ENCODE measurements at regions not wholly inside any gene's neighbourhood (a gene's known extent, or its start where the extent isn't known, plus 50 kb on each side); places are given as distances from the start of the nearest gene placed in this dataset.

DNA sequence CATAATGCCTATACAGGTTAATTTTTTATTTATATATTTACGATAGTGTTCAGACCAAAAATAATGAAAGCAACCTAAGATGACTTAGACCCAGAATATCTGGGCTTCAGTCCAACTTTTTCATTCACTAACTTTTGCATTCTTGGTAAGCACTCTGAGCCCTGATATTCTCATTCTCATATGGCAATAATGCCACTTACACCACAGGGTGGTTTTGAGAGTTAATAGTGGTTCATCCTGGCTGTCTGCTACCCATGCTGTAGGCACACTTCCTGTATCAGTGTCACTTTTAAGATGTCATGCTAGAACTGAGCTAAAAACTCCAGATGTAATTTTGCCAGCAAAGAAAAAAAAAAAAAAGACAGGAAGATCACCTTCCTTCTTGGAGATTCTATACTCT lies 508.7 kb upstream of the FMR1 start (continued):
- TF ChIP-seq EZH2phosphoT487 (IDR thresholded peaks at IDR 0.05; ENCODE audit: borderline replicate concordance, low read depth) (no peak), TAF1 (IDR thresholded peaks at IDR 0.05; ENCODE audit: borderline replicate concordance, low read depth, low read length) (no peak)

DNA sequence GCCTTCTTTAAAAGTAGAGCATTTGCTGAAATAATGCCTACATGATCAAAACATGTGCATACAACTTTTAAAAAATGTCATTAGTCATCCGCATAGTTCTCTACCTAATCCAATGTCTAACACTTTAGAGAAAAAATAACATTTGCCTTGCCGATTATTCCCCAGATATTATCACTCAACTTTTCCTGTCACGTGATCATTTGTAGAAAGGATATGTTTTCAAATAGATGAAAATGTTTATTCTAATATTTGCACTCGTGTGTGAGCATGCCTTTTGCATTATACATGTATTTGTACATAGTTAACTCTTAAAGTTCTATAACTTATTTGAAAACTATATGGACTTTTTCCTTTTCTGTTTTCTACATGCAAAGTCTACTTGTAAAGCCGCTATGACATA lies 533.0 kb upstream of the FMR1 start:
- no peak overlapping the region for H3K4me2 ChIP-seq
- H3K27ac ChIP-seq (ENCODE audit: low read depth in 2 of 2, low read length in 1 of 2), result no peak overlapping the region
- POLR2A ChIA-PET, result no interaction called here
- no peaks in the 10 kb centered on the region for H4K20me1 ChIP-seq (ENCODE audit: insufficient read depth)
- no peak overlapping the region for H3K4me3 ChIP-seq (ENCODE audit: low read depth in 2 of 2, low read length in 1 of 2)
- CTCF ChIA-PET, result no interaction called here
- no peaks in the 10 kb centered on the region for H3K27me3 ChIP-seq (ENCODE audit: insufficient read depth)
- no peak overlapping the region for H3K9ac ChIP-seq
- H3K9me3 ChIP-seq, result no peaks in the 10 kb centered on the region
- 8% methylated on average over 5 of the region's 5 CpGs for WGBS (ENCODE audit: low lambda C conversion rate)
- no peak overlapping the region for H2AFZ ChIP-seq (ENCODE audit: low read depth)
- no peak for TF ChIP-seq CHD2 (IDR thresholded peaks at IDR 0.05; ENCODE audit: low read length, partially characterized antibody)
- TF ChIP-seq RCOR1 (IDR thresholded peaks at IDR 0.05; ENCODE audit: low read length), result no peak
- no peak for TF ChIP-seq EZH2phosphoT487 (IDR thresholded peaks at IDR 0.05; ENCODE audit: borderline replicate concordance, low read depth)
- no peak for TF ChIP-seq POLR2AphosphoS5 (IDR thresholded peaks at IDR 0.05; ENCODE audit: low read depth, low read length)
- TF ChIP-seq GABPA (IDR thresholded peaks at IDR 0.05; ENCODE audit: low read depth), result no peak
- TF ChIP-seq, protein P1, sequence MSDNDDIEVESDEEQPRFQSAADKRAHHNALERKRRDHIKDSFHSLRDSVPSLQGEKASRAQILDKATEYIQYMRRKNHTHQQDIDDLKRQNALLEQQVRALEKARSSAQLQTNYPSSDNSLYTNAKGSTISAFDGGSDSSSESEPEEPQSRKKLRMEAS (IDR thresholded peaks at IDR 0.05; ENCODE audit: low read depth), result no peak
- TF ChIP-seq, protein P2, sequence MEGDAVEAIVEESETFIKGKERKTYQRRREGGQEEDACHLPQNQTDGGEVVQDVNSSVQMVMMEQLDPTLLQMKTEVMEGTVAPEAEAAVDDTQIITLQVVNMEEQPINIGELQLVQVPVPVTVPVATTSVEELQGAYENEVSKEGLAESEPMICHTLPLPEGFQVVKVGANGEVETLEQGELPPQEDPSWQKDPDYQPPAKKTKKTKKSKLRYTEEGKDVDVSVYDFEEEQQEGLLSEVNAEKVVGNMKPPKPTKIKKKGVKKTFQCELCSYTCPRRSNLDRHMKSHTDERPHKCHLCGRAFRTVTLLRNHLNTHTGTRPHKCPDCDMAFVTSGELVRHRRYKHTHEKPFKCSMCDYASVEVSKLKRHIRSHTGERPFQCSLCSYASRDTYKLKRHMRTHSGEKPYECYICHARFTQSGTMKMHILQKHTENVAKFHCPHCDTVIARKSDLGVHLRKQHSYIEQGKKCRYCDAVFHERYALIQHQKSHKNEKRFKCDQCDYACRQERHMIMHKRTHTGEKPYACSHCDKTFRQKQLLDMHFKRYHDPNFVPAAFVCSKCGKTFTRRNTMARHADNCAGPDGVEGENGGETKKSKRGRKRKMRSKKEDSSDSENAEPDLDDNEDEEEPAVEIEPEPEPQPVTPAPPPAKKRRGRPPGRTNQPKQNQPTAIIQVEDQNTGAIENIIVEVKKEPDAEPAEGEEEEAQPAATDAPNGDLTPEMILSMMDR (IDR thresholded peaks at IDR 0.05), result no peak
- TF ChIP-seq SIN3A (IDR thresholded peaks at IDR 0.05; ENCODE audit: borderline replicate concordance, low read depth, low read length), result no peak
- no peak for TF ChIP-seq RAD21 (IDR thresholded peaks at IDR 0.05; ENCODE audit: low read length)
- TF ChIP-seq TAF1 (IDR thresholded peaks at IDR 0.05; ENCODE audit: borderline replicate concordance, low read depth, low read length), result no peak
- no peak for TF ChIP-seq TCF12 (IDR thresholded peaks at IDR 0.05)
- TF ChIP-seq, protein P3, sequence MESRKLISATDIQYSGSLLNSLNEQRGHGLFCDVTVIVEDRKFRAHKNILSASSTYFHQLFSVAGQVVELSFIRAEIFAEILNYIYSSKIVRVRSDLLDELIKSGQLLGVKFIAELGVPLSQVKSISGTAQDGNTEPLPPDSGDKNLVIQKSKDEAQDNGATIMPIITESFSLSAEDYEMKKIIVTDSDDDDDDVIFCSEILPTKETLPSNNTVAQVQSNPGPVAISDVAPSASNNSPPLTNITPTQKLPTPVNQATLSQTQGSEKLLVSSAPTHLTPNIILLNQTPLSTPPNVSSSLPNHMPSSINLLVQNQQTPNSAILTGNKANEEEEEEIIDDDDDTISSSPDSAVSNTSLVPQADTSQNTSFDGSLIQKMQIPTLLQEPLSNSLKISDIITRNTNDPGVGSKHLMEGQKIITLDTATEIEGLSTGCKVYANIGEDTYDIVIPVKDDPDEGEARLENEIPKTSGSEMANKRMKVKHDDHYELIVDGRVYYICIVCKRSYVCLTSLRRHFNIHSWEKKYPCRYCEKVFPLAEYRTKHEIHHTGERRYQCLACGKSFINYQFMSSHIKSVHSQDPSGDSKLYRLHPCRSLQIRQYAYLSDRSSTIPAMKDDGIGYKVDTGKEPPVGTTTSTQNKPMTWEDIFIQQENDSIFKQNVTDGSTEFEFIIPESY (IDR thresholded peaks at IDR 0.05; ENCODE audit: borderline replicate concordance, low read depth), result no peak
- TF ChIP-seq NFIC (IDR thresholded peaks at IDR 0.05; ENCODE audit: borderline replicate concordance), result no peak
- TF ChIP-seq, protein P4, sequence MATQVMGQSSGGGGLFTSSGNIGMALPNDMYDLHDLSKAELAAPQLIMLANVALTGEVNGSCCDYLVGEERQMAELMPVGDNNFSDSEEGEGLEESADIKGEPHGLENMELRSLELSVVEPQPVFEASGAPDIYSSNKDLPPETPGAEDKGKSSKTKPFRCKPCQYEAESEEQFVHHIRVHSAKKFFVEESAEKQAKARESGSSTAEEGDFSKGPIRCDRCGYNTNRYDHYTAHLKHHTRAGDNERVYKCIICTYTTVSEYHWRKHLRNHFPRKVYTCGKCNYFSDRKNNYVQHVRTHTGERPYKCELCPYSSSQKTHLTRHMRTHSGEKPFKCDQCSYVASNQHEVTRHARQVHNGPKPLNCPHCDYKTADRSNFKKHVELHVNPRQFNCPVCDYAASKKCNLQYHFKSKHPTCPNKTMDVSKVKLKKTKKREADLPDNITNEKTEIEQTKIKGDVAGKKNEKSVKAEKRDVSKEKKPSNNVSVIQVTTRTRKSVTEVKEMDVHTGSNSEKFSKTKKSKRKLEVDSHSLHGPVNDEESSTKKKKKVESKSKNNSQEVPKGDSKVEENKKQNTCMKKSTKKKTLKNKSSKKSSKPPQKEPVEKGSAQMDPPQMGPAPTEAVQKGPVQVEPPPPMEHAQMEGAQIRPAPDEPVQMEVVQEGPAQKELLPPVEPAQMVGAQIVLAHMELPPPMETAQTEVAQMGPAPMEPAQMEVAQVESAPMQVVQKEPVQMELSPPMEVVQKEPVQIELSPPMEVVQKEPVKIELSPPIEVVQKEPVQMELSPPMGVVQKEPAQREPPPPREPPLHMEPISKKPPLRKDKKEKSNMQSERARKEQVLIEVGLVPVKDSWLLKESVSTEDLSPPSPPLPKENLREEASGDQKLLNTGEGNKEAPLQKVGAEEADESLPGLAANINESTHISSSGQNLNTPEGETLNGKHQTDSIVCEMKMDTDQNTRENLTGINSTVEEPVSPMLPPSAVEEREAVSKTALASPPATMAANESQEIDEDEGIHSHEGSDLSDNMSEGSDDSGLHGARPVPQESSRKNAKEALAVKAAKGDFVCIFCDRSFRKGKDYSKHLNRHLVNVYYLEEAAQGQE (IDR thresholded peaks at IDR 0.05; ENCODE audit: low read depth, low read length), result no peak
- TF ChIP-seq FOSL2 (IDR thresholded peaks at IDR 0.05; ENCODE audit: borderline replicate concordance, low read depth), result no peak
- no peaks in the 10 kb centered on the region for H3K79me2 ChIP-seq (ENCODE audit: insufficient read depth)
- no peaks in the 10 kb centered on the region for H3K4me1 ChIP-seq (ENCODE audit: control insufficient read depth in 1 of 2, insufficient read depth in 2 of 2, low read depth in 1 of 2, low read length in 1 of 2)
- H3K36me3 ChIP-seq (replicated peaks in 1 of 2; ENCODE audit: control insufficient read depth in 1 of 2, insufficient read depth in 2 of 2, low read length in 1 of 2), result no peaks in the 10 kb centered on the region
- no peaks in the 10 kb centered on the region for H3F3A ChIP-seq (replicated peaks; ENCODE audit: insufficient read depth)
- no peak for DNase-seq
- no peaks in the 10 kb centered on the region for H3K9me2 ChIP-seq
